DMS 273 treated with DMSO at 0.1 percent for 48 hours (cell line): ENCODE measurements at regions not wholly inside any gene's neighbourhood (a gene's known extent, or its start where the extent isn't known, plus 50 kb on each side); places are given as distances from the start of the nearest gene placed in this dataset.
"Not testable (repeated sequence)": the region's sequence is repeated elsewhere in the genome, so short reads cannot be mapped to it uniquely, and the experiment has no call there.

Experiments used
- DNase-seq: peaks from one replicate; lab custom pipeline; 2025; lab: John Stamatoyannopoulos, UW

DNA sequence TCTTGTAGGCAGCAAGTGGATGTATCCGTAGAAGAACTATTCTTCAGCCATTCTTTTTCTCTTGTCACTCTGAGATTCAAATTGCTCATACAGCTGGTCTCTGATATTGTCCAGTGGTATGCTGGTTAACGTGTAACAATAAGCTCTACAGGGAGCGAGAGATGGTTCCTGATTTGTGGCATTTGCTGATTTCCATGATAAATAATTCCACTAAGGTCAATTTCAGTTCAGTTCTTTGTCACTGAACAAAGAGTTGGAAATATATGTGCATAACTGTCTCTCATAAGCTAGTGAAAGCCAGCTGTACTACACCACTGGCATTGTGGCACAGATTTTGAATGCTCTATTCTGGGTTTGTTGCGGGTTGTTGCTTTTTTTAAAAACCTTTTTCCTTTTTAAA is 131.7 kb downstream of the MTHFS start:
- no peak for DNase-seq

DNA sequence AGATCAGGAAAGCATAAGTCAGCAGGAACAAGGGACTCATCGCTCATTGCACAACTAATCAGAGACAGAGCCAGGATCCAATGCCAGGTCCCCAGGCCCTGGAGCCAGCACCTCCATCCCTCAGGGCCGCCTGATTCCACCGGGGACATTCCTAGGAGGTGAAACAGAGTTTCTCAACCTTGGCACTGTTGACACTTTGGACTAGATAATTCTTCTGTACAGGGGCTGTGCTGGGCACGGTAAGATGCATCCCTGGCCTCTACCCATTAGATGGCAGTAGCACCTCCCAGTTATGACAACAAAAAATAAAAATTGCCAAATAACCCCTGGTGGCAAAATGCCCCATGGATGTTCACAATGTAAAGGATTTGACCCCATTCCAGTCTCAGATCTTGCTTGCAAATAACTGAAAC is 127.7 kb downstream of the MTHFS start:
- DNase-seq, result no peak

DNA sequence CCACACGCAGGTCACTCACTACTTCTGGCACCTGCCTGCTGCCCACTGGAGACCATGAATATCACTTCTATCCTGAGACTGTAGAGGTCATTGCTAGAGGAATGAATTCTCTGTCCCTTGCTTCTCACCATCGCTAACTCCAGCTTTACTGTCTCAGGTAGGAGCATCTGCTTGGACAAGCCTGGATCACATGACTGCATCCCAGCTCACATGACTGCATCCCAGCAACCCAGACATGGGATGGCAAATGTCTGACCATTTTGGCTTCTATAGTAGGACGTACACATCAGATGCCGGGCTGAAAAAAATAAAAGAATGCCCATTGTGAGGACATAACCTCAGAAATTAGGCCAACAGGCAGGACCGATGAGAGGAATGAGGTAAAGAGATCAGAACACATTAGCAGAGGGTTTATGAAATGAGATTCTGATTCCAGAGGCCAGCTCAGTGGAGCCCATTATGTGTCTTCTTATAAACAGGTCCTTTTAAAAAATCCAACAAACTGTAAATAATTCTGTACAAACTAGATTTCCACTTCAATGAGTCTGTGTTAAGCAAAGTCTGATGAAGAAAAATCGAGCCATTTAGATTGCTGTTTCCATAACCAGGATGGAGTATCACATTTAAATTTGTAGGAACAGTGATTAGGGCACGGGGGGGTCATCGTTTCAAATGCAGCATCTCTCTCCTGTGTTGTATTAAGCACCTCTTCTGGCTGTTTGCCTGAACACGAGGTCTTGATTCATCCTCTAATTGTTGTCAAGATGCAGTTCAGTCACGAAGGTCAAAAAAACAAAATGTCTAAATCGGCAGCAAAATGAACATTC is 126.7 kb downstream of the MTHFS start:
- no peak for DNase-seq

DNA sequence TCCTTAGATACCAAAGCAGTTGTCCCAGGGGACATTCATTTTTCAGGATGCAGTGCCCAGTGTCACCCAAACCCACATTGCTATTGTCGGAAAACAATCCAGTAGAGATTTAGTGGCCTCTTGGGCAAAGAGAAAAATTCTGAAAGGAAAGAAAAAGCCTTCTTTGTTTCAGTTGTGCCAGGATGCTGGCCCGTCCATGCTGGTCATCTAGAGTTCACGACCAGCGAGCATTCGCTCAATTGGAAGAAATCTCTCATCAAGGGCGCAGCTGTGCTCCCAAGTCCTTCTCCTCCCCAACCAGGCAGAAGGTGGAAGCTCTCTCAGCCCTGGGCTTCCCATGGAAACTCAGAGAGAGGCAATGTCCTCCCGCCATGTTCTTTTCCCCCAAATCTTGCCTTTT is 123.7 kb downstream of the MTHFS start:
- DNase-seq, result no peak

DNA sequence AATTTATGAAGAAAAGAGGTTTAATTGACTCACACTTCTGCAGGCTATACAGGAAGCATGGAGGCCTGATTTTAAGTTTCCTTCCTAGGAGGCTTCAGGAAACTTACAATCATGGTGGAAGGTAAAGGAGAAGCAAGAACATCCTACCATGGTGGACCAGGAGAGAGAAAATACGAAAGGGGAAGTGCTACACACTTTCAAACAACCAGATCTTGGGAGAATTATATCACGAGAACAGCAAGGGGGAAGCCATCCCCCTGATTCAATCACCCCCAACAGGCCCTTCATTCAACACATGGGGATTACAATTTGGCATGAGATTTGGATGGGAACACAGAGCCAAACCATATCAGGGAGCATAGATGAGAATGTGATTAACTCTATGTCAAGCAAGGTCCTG is 121.0 kb downstream of the MTHFS start:
- no peak for DNase-seq

DNA sequence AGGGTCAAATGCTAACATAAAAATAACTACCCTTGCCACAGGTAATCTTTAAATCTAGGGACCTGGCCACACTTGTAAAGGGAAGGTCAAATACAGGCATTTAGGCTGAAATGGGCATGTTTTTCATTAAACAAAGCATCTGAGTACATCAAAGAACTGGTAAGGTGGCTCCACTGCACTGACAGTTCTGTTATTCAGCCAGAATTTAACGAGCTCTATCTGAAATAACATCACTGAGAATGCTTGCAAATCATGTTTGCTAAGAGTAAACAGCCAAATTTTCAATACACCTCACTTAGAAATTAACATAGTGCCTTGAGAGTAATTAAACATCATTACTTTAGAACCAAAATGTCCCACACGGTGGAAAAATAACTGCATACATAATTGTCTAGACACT is 118.9 kb downstream of the MTHFS start:
- DNase-seq, result no peak

DNA sequence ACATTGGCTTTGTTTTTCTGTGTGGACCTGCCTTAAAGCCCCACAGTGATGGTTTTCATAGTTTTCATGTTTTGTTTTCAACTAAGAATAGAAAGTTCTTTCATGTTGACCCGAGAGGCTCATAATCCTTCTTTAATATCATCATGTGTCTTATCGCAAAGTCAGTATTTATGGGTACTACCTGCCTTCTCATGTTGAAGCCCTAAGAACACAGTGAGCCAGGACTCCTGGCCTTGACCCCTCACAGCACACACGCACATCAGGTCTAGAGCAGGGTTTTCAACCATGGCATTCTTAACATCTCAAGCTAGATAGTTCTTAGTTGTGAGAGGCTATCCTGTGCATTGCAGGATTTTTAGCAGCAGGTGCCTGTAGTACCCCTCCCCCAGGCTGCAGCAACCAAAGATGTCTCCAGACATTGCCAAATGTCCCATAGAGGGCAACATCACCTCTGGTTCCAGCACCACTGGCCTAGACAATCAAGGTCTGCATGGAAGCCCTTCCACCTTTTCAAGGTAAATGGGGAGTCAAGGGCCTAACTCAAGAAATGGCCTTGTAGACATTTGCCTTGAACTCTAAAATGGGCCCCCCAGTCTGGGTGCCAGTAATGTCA is 118.3 kb downstream of the MTHFS start:
- no peak for DNase-seq

DNA sequence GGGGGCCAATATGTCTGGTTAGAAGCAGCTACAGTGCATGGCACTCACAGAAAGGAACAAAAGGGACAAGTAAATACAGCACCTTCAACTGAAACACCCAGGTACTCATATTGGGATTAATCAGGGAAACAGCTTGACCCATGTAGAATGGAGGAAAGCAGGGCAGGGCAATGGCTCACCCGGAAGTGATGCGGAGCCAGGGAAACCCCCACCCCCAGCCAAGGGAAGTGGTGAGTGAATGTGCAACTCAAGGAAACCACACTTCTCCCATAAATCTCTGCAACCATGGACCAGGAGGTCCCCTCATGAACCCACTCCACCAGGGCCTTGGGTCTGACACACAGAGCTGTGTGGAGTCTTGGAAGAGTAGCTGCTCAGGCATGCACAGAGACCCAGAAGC is 117.1 kb downstream of the MTHFS start:
- no peak for DNase-seq

DNA sequence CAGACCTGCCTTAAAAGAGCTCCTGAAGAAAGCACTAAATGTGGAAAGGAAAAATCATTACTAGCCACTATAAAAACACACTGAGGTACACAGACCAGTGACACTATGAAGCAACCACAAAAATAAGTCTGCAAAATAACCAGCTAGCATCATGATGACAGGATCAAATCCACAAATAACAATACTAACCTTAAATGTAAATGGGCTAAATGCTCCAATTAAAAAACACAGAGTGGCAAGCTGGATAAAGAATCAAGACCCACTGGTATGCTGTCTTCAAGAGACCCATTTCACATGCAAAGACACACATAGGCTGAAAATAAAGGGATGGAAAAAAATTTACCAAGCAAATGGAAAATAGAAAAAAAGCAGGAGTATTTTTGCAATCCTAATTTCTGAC is 114.5 kb downstream of the MTHFS start:
- DNase-seq, result not testable (repeated sequence)
